GM20000 (cell line): ENCODE measurements at regions not wholly inside any gene's neighbourhood (a gene's known extent, or its start where the extent isn't known, plus 50 kb on each side); places are given as distances from the start of the nearest gene placed in this dataset.
"Not testable (repeated sequence)": the region's sequence is repeated elsewhere in the genome, so short reads cannot be mapped to it uniquely, and the experiment has no call there.

ENCODE experiments used
- DNase-seq: peaks from one replicate; pipeline ENCODE4 v3.0.0; 2012; ENCODE audit warnings: low spot score

DNA sequence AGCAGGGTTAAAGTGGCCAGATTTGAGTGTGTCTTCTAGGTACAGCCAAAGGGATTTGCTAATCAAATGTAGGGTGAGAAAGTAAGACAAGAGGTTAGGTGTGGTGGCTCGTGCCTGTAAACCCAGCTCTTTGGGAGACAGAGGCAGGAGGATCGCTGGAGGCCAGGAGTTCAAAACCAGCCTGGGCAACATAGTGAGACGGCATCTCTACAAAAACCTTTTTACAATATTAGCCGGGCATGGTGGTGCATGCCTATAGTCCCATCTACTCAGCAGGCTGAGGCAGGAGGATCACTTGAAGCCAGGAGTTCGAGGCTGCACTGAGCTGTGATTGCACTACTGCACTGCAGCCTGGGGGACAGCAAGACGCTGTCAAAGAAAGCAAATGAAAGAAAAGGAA, 294.5 kb downstream of the GOLGA6L6 start:
- not testable (repeated sequence) for DNase-seq

DNA sequence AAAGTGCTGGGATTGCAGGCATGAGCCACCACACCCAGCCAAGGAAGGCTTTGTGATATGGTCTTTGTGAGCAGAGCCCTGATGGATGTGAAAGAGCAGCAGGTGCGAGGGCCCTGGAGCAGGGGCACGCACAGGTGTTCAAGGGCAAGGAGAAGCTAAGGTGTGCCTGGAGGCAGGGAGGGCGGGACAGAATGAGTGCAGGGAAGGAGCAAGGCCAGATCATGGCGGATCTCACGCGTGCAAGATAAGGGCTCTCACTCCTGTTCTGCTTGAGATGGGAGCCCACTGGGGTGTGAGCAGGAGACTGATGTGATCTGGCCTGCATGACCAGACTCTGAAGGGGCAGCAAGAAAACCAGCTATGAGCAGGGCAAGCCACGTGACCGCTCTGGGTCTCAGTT, 295.0 kb downstream of the GOLGA6L6 start:
- not testable (repeated sequence) for DNase-seq

DNA sequence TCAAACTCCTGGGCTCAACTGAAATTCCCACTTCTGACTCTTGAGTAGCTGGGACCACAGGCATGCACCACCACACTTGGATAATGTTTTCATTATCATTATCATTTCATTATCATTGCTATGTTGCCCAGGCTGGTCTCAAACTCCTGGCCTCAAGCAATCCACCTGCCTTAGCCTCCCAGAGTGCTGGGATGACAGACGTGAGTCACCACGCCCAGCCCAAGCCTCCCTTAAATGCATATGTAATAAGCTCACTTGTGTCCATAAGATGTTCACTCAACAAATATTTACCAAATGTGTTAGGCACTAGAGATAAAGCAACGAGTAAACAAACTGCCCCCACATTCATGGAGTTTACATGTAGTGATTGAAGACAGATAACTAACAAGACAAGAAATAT, 295.7 kb downstream of the GOLGA6L6 start:
- DNase-seq, result not testable (repeated sequence)

DNA sequence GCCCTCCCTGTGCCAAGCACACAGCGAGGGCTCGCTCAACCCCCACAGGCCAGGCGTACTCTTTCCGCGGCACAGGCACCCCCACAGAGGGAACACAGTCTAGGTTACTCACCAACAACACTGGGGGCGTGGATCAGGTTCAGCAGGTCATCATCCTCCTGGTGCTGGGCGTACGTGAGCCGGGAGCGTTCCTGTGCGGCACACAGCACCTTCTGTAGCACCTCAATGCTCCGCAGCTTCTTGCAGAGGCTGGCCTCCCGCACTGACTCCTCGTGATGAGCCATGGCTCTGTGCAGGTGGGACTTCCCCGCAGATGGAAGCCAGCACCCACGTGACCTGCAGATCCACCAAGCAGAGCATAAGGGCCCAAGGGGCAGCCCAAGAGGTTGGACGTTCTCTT, 296.8 kb downstream of the GOLGA6L6 start:
- DNase-seq, result not testable (repeated sequence)

DNA sequence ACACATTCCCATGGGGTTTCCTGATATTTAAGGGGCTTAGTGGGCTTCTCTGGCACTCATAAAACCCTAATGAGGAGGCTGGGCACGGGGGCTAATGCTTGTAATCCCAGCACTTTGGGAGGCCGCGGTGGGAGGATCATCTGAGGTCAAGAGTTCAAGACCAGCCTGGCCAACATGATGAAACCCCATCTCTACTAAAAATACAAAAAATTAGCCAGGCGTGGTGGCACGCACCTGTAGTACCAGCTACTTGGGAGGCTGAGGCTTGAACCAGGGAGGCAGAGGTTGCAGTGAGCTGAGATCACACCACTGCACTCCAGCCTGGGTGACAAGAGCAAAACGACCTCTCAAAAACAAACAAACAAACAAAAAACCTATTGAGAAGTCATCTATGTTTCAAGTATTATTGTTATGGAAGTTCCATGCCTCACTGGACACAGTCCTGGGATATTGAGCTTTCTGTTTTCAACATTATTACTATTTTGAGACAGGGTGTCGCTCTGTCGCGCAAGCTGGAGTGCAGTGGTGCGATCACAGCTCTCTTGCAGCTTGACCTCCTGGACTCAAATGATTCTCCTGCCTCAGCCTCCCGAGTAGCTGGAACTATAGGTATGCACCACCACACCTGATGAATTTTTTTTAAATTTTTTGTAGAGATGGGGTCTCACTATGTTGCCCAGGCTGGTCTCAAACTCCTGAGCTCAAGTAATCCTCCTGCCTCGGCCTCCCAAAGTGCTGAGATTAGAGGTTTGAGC, 297.9 kb downstream of the GOLGA6L6 start:
- DNase-seq, result not testable (repeated sequence)

DNA sequence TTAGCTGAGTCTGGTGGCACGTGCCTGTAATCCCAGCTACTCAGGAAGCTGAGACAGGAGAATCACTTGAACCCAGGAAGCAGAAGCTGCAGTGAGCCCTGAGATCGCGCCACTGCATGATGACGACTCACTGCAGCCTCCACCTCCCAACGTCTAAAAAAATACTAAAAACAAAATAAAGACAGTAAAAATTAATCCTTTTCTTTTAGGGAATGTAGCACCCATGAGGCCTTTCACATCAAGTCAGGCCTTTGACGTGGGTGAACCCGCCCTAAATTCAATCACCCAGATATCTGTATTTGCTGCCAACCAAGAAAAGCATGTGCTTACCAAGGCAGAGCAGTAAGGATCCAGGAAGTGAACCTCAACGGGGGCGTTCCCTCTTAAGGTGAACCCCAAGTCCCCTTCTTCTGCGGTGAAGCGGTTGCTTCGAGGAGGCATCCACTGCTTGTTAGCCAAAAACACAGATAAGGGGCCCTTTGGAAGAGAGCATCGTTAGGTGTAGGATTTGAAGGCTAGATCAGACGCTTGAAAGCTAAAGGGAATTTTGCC, 301.2 kb downstream of the GOLGA6L6 start:
- not testable (repeated sequence) for DNase-seq

DNA sequence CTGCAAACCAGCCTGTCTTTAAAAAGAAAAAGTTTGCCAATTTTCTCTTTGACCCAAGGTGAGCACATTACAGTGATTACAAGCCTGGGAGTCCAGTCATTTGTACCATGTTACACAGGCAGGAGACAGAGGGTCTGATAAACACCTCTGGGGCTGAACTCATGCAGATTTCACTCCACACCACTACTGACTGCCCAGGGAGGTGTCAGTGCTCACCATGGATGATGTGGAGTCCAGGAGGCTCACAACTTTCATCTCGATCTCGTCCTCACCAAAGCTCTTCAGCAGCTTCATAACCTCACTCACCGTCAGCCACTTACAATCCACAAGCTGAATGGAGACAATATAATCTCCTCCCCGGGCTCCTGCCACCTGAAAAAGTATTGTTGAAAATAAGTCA, 302.4 kb downstream of the GOLGA6L6 start:
- not testable (repeated sequence) for DNase-seq

DNA sequence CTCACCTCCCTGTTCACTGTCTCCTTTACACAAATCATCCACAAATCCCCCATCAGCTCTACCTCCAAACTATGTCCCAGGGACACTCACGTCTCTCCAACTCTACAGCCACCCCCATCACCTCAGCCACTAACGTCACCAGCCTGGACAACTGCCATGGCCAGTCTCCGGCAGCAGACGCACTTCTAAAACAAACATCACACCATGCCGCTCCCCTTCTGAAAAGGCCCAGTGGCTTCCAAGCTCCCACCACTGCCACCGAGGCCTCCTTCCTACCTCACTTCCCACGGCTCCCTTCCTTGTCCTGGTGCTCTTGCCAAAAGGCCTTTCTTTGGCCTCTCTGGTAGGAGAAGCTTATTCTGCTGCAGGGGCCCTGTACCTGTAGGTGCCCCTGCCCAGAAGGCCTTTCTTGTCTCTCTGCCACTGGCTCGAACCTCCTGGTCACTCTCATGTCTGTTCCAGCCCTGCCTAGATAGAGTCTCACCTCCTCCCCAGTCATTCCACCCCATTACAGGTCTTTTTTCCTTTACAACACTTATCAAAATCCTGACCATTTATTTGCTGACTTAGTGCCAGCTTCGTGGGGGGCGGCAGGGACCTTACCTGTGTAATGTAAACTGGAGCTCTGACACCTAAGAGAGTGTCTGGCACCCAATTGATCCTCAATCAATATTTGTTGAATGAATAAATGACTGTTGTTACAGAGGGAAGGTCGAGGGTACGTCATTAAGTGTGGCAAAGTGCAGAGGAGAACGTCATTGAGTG, 304.2 kb downstream of the GOLGA6L6 start:
- DNase-seq, result not testable (repeated sequence)

DNA sequence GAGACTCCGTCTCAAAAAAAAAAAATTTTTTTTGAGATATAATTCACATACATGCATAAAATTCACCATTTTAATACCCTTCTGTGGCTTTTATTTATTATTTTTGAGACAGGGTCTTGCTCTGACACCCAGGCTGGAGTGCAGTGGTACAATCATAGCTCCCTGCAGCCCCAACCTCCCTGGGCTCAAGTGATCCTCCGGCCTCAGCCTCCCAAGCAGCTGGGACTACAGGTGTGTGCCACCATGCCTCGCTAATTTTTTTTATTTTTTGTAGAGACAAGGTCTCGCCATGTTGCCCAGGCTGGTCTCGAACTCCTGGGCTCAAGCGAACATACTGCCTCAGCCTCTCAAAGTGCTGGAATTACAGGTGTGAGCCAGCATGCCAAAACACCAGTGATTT, 305.9 kb downstream of the GOLGA6L6 start:
- DNase-seq, result not testable (repeated sequence)

DNA sequence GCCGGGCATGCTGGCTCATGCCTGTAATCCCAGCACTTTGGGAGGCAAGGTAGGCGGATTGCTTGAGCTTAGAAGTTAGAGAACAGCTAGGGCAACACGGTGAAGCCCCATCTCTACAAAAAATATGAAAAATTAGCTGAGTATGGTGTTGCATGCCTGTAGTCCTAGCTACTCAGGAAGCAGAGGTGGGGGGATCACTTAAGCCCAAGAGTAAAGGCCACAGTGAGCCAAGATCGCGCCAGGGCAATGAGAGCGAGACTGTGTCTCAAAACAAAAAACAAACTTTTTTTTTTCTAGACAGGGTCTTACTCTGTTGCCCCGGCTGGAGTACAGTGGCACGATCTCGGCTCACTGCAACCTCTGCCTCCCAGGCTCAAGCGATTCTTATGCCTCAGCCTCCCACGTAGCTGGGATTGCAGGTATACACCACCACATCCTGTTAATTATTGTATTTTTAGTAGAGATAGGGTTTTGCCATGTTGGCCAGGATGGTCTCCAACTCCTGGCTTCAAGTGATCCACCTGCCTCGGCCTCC, 307.5 kb downstream of the GOLGA6L6 start:
- DNase-seq, result not testable (repeated sequence)

DNA sequence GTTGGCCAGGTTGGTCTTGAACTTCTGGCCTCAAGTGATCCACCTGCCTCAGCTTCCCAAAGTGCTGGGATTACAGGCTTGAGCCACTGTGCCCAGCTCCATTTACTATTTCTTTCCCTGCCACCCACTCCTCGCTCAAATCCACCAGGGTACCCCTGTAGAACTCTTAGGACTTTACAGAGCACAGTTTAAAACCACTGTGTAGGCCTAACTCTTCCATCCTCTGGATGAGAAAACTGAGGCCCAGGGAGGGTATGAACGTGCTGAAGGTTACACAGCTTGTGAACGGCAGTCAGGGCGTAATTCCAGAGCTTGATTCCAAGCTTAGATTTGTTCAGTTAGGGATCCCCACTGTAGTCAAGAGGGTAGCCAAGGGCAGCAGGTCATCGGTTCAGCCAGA, 309.1 kb downstream of the GOLGA6L6 start:
- not testable (repeated sequence) for DNase-seq

DNA sequence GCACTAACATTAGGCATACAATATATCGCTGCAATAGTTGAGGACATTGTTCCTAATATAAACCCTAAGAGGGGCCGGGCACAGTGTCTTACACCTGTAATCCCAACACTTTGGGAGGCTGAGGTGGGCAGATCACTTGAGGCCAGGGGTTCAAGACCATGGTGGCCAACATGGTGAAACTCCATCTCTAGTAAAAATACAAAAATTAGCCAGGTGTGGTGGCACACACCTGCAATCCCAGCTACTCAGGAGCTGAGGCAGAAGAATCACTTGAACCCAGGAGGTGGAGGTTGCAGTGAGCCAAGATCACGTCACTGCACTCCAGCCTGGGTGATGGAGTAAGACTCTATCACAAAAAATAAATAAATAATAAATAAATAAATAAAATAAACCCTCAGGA, 310.9 kb downstream of the GOLGA6L6 start:
- not testable (repeated sequence) for DNase-seq

DNA sequence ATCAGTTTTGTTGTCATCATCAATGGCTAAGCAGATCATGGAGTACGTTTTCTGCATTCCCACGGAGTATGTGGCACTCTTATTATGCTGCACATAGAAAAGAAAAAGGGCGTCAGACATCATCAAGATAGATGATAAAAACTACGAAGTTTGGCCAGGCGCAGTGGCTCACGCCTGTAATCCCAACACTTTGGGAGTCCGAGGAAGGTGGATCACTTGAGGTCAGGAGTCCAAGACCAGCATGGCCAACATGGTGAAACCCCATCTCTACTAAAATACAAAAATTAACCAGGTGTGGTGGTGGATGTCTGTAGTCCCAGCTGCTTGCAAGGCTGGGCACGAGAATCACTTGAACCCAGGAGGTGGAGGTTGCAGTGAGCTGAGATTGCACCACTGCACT, 312.8 kb downstream of the GOLGA6L6 start:
- not testable (repeated sequence) for DNase-seq

DNA sequence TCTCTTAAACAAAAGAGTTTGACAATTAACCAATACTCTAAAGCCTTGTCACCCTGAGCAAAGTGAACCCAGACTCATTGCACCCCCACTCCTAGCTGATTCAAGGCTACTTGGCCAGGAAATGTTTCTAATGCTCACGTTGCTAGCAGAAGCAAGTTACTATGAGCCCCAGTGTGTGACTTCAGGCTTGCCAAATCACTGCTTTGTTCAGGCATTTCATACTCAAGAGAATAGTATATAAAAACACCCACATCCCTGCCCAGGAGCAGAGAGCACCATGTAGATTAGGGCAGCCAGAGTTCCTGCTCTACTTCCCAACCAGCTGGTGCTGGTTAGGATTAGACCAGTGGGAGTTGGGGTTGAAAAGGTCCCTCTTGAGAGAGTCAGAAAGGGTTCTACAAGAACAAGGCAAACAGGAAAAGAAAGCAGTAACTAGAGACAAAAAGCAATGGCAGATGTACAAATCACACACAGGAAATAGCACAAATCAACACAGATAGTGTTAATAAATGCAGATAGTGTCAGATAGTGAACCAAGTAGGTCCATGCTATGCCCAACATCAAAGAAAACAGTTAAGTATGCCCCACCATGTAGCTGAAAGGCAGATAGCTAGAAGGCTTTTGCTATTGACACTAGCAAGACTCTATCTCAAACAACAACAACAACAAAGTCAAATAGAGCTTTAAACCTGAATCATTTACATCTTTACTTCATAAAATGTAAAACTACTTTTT, 314.3 kb downstream of the GOLGA6L6 start:
- DNase-seq, result not testable (repeated sequence)

DNA sequence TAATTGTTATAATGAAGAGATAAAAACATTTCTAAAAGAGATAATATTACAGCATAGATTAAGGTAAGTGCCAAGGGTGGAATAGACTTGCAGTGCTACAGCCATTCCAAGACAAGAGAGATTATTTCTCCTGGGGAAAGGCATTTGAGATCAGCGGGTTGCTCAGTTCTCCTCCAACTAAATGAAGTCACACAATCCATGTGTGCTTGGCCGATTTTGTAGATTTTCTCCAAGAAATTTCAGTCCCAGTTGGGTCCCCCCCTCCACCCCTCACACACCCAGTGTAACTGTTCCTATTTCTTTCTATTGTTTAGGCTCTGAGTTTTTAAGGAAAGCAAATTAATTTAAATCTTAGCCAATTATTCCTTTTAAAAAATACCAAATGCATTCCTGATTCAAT, 315.1 kb downstream of the GOLGA6L6 start:
- DNase-seq, result not testable (repeated sequence)

DNA sequence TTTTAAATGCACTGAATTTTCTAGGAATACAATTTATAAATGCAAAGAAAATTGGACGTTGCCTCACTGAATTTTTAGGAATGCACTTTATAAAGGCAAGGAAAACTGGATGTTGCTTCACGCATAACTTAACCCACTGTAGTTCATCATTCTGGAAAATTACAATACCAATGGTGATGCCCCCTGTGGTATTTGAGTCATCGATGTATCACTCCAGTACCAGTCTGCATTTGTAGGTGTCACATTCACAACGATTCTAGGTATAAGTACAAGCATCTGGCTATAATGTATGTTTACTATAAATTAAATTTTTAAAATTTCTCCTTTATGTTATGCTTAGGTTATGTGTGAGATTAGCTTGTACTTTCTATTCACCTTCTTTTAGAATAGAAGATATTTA, 320.5 kb downstream of the GOLGA6L6 start:
- not testable (repeated sequence) for DNase-seq

DNA sequence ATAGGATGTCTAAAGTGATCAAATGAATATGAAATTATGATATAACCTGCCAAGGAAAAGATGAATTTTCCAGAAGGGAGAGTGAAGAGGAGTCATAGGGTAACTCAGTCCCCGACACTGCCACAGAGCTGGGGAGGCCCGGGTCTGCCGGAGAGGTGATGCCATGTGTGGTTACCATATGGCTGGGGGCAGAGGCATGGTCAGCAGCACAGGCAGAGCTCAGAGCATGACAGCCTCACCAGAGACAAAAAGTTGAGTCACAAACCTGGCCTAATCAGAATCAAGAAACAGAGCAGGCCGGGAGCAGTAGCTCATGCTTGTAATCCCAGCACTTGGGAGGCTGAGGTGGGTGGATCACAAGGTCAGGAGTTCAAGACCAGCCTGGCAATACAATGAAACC, 322.4 kb downstream of the GOLGA6L6 start:
- DNase-seq, result not testable (repeated sequence)

DNA sequence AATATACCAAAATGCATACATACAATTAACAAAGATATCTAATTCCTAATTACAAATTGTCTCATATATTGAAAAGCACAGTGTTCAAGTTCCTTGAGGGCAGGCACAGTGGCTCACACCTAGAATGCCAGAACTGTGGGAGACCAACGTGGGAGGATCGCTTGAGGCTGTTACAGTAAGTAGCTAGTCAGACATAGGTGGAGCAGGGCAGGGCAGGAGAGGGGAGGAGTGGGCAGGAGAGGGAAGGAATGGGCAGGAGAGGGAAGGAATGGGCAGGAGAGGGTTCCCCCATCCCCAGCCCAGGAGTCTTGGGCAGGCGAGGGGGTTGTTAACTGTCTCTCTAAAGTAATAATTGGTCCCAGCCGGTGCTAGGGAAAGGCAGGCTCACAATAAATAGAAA, 325.9 kb downstream of the GOLGA6L6 start:
- not testable (repeated sequence) for DNase-seq

DNA sequence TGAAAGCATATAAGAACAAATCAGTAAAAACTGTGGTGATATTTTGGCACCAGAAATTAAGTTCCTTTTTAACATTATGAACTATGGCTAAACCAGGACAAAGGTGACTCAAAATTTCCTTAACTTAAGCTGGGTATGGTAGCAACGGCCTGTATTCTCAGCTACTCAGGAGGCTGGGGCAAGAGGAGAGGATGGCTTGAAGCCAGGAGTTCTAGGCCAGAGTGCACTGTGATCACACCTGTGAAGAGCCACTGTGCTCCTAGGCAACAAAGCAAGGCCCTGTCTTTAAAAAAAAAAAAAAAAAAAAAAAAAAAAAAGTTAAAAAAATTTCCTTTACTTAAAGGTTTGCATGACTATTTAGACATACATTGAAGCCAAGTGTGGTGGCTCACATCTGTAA, 327.5 kb downstream of the GOLGA6L6 start:
- DNase-seq, result not testable (repeated sequence)

DNA sequence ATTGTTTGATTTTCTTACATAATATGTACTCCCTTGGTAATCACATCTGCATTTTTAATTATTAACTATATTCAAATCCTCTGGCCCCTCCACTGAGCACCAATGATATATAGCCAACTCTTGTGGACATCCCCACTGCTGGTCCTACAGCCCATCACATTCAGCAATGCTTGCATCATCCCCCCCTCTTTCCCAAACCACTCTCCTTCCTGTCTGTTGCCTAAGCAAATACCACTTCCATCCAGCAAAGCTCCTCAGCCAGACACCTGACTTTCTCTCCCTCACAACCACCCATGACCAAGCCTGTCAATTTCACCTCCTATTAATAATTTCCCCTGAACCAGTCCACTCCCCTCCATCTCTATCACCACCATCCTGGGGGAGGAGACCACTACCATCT, 330.1 kb downstream of the GOLGA6L6 start:
- DNase-seq, result not testable (repeated sequence)

DNA sequence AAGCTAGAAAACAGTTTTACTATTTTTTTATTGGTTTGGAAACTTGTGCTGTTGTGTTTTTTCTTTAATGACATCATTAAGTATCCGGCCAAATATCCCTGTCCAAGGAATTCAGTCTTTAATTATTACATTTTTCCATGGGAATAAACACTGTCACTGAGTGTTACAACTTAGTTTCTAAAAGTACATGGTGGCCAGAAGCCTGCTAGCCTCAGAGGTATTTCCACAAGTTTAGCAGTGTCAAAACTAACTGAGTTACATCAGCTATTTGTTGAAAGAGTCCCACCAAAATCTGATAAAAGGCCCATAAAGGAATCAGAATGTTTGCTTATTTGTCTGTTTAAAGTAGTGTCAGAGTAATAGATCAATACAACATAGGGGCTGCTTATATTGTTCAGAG, 331.6 kb downstream of the GOLGA6L6 start:
- not testable (repeated sequence) for DNase-seq

DNA sequence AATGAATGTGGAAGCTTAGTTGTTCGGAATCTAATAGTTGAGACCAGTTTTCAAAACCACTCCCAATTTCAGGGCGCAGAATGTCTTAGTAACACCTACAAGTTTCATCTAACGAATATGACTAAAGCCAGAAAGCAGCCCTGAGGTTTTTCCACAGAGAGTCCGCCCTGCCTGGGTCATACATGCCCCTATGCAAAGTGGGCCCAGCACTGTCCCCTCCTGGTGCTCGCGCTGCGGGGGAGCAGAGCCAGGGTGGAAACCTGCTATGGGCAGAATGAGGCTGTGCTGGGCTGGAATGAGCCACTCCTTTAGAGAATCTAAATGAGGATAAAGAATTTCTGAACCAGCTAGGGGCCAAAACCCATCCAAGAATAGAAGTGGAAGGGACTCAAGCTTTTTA, 334.0 kb downstream of the GOLGA6L6 start:
- DNase-seq, result not testable (repeated sequence)
